A673 (cell line): ENCODE measurements at regions not wholly inside any gene's neighbourhood (a gene's known extent, or its start where the extent isn't known, plus 50 kb on each side); places are given as distances from the start of the nearest gene placed in this dataset.

Source experiments
- EZH2 ChIP-seq: fragments of 200-600 bp; sonication (generic); IDR thresholded peaks from 2 replicates; pipeline ENCODE4 v1.6.1; 2017; ENCODE audit warnings: borderline replicate concordance, low read depth, mild to moderate bottlenecking, mixed read lengths, antibody characterized with exemption, low read length; ENCODE audit not compliant: poor library complexity, severe bottlenecking
- TF ChIP-seq, protein P1 (sequence below): fragments of 300-800, 200-600 bp; sonication (generic); conservative IDR thresholded peaks from 2 replicates; pipeline ENCODE4 v1.5.1; 2017; ENCODE audit warnings: low read depth, mild to moderate bottlenecking, antibody characterized with exemption, low read length, moderate library complexity, mixed read lengths

DNA sequence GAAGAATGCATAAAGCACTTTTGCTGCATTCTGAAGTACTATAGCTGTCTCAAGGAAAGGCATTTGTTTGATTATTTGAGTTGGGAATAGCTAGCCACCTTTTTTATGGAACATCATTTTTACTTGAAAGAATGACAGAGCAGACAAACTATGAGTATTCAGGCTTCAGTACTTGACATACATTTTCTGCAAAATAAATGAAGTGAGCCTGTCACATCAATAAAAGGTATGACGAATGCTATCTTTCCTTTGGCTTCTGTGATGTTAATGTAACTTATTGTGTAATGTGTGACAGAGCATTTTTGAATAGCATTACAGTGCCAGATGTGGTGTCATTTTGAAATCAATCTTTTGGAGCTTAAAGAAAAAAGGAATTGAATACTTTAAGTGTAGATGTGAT is 440.3 kb upstream of the ONECUT1 start:
- TF ChIP-seq, protein P1, sequence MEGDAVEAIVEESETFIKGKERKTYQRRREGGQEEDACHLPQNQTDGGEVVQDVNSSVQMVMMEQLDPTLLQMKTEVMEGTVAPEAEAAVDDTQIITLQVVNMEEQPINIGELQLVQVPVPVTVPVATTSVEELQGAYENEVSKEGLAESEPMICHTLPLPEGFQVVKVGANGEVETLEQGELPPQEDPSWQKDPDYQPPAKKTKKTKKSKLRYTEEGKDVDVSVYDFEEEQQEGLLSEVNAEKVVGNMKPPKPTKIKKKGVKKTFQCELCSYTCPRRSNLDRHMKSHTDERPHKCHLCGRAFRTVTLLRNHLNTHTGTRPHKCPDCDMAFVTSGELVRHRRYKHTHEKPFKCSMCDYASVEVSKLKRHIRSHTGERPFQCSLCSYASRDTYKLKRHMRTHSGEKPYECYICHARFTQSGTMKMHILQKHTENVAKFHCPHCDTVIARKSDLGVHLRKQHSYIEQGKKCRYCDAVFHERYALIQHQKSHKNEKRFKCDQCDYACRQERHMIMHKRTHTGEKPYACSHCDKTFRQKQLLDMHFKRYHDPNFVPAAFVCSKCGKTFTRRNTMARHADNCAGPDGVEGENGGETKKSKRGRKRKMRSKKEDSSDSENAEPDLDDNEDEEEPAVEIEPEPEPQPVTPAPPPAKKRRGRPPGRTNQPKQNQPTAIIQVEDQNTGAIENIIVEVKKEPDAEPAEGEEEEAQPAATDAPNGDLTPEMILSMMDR, result no peak
- no peak for TF ChIP-seq EZH2
